Thoracic aorta (tissue), 2 donors: ENCODE measurements at regions not wholly inside any gene's neighbourhood (a gene's known extent, or its start where the extent isn't known, plus 50 kb on each side); places are given as distances from the start of the nearest gene placed in this dataset.

Source experiments
- ATAC-seq: fragments of 150-250 bp; one replicate; pipeline ENCODE4 v1.8.0; 2017; ENCODE audit warnings: low read depth; ENCODE audit not compliant: insufficient number of reproducible peaks, low FRiP score
- DNase-seq: peaks from one replicate; pipeline ENCODE4 v3.0.0-alpha.2; 2020; ENCODE audit warnings: low spot score
- H3K27ac ChIP-seq, 2 donors: fragments of 200-600 bp; sonication (generic); 1 replicate in 1 of 2; 2 replicates in 1 of 2; pipeline ENCODE4 v1.5.1; 2016; ENCODE audit warnings: mild to moderate bottlenecking in 2 of 2, moderate library complexity in 2 of 2
- H3K27me3 ChIP-seq: fragments of 200-600 bp; sonication (generic); replicated peaks from 2 replicates; pipeline ENCODE4 v1.6.0; 2016; ENCODE audit warnings: mild to moderate bottlenecking; ENCODE audit not compliant: insufficient read depth
- H3K36me3 ChIP-seq: fragments of 200-600 bp; sonication (generic); one replicate; pipeline ENCODE4 v1.5.1; 2016
- H3K4me1 ChIP-seq, 2 donors: fragments of 200-600 bp; sonication (generic); 1 replicate in 1 of 2; 2 replicates in 1 of 2; pipeline versions ENCODE4 v1.5.1 to v1.6.0; 2016; ENCODE audit warnings: low read depth in 2 of 2, mild to moderate bottlenecking in 1 of 2; ENCODE audit not compliant: control insufficient read depth in 1 of 2
- H3K4me3 ChIP-seq: fragments of 200-600 bp; sonication (generic); 2 replicates; pipeline ENCODE4 v1.5.1; 2016; ENCODE audit warnings: mild to moderate bottlenecking
- H3K9me3 ChIP-seq: fragments of 200-600 bp; sonication (generic); 2 replicates; pipeline ENCODE4 v1.5.1; 2016
- CTCF ChIP-seq: fragments of 200-600 bp; sonication (generic); IDR thresholded peaks from one replicate; pipeline ENCODE4 v1.5.1; 2019; ENCODE audit warnings: antibody characterized with exemption

DNA sequence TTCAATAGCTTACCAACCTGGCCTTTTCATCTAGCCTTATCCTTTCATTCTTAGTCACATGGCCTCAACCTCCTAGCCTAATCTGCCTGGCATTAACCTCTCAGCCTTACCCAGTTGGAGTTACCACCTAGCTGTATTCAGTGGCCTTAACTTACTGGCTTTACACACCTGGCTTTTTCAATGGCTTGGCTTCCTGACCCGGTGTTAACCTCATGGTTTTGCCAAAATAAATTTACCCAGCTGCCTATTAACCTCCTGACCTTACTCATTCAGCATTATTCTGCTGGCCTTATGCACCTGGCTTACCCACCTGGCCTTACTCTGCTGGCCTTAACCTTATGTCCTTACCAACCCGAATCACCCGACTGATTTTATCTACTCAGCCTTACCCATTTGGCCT is 135.5 kb upstream of the ZSWIM2 start:
- no peaks in the 10 kb centered on the region for H3K9me3 ChIP-seq
- DNase-seq = no peak
- H3K4me3 ChIP-seq = no peak overlapping the region
- ATAC-seq = no peak
- H3K27me3 ChIP-seq = no peaks in the 10 kb centered on the region
- H3K4me1 ChIP-seq = no peaks in the 10 kb centered on the region
- H3K36me3 ChIP-seq = no peaks in the 10 kb centered on the region
- H3K27ac ChIP-seq = no peak overlapping the region
- no peak for TF ChIP-seq CTCF

- H3K27ac ChIP-seq = no peak overlapping the region
- ATAC-seq = no peak
These were observed 132.0 kb upstream of the ZSWIM2 start for GRCh38 chr2:186980787-186981550.

GRCh38 chr2:186980117-186980442 is 131.1 kb upstream of the ZSWIM2 start:
- TF ChIP-seq CTCF = no peak
- ATAC-seq = no peak
- no peak for DNase-seq
- no peaks in the 10 kb centered on the region for H3K27me3 ChIP-seq
- H3K4me1 ChIP-seq = no peaks in the 10 kb centered on the region
- no peak overlapping the region for H3K4me3 ChIP-seq
- no peaks in the 10 kb centered on the region for H3K9me3 ChIP-seq
- no peak overlapping the region for H3K27ac ChIP-seq
- H3K36me3 ChIP-seq = no peaks in the 10 kb centered on the region

More at GRCh38 chr2:186980787-186981550, 132.0 kb upstream of the ZSWIM2 start:
- H3K36me3 ChIP-seq = no peaks in the 10 kb centered on the region
- no peak for TF ChIP-seq CTCF
- no peaks in the 10 kb centered on the region for H3K9me3 ChIP-seq
- no peak for DNase-seq
- no peak overlapping the region for H3K4me3 ChIP-seq
- H3K4me1 ChIP-seq = no peaks in the 10 kb centered on the region
- no peaks in the 10 kb centered on the region for H3K27me3 ChIP-seq

- Histone ChIP-seq H3K4me3 (no peak overlapping the region), H3K4me1 (no peaks in the 10 kb centered on the region), H3K27ac (no peak overlapping the region), H3K36me3 (no peaks in the 10 kb centered on the region), H3K27me3 (no peaks in the 10 kb centered on the region), H3K9me3 (no peaks in the 10 kb centered on the region)
- ATAC-seq = no peak
- no peak for TF ChIP-seq CTCF
- DNase-seq = no peak
These were observed 130.6 kb upstream of the ZSWIM2 start for GRCh38 chr2:186979439-186980116.

GRCh38 chr2:186977433-186978045 is 128.6 kb upstream of the ZSWIM2 start:
- TF ChIP-seq CTCF = no peak
- no peaks in the 10 kb centered on the region for H3K36me3 ChIP-seq
- H3K9me3 ChIP-seq = no peaks in the 10 kb centered on the region
- no peak overlapping the region for H3K4me3 ChIP-seq
- ATAC-seq (no peak), DNase-seq (no peak)
- peaks cover 0 to 6% of the 10 kb centered on the region in 2 donors for H3K4me1 ChIP-seq
- H3K27ac ChIP-seq = no peak overlapping the region
- H3K27me3 ChIP-seq = no peaks in the 10 kb centered on the region
